ENCODE measurements at regions not wholly inside any gene's neighbourhood (a gene's known extent, or its start where the extent isn't known, plus 50 kb on each side); places are given as distances from the start of the nearest gene placed in this dataset.

DNA sequence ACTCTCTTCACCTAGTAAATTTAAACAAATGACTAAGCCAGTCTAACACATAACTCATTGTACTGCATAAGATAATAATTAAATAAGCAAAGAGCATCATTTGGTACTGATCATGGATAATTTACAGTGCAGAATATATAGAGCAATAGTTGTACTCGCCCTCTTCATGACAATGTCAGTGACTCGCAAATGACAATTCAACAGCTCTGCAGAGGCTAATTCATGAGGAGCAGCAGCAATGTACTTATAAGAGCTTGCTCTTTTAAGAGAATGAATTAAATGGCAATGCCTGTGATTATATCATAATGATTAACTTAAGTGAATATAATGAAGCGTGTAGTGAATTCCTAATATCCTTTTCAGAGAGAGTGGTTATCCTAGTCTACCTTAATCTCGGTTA, 284.5 kb upstream of the PCDH20 start:
- no peak for ATAC-seq
- TF ChIP-seq BACH2 (CRISPR knock-in tag; IDR thresholded peaks at IDR 0.05; ENCODE audit: borderline replicate concordance) (no peak), POU6F1 (CRISPR knock-in tag; IDR thresholded peaks at IDR 0.05; ENCODE audit: borderline replicate concordance, low read depth) (no peak), ISL1 (CRISPR knock-in tag; IDR thresholded peaks at IDR 0.05) (no peak), SNAI2 (CRISPR knock-in tag; IDR thresholded peaks at IDR 0.05) (no peak)

GRCh38 chr13:61696676-61697075, 281.0 kb upstream of the PCDH20 start:
- no peak for ATAC-seq
- TF ChIP-seq GLIS3 (CRISPR knock-in tag; IDR thresholded peaks at IDR 0.05) (no peak), TOX (CRISPR knock-in tag; IDR thresholded peaks at IDR 0.05; ENCODE audit: borderline replicate concordance) (no peak), PPARA (CRISPR knock-in tag; IDR thresholded peaks at IDR 0.05; ENCODE audit: borderline replicate concordance) (no peak), ZNF565 (CRISPR knock-in tag; conservative IDR thresholded peaks at IDR 0.05; ENCODE audit: low read depth) (no peak), OSR1 (CRISPR knock-in tag; IDR thresholded peaks at IDR 0.05) (no peak), ZNF8 (CRISPR knock-in tag; IDR thresholded peaks at IDR 0.05) (no peak), RARB (CRISPR knock-in tag; IDR thresholded peaks at IDR 0.05) (no peak), ARNTL (CRISPR knock-in tag; IDR thresholded peaks at IDR 0.05; ENCODE audit: borderline replicate concordance, low read depth) (no peak), ZC3H10 (CRISPR knock-in tag; IDR thresholded peaks at IDR 0.05) (no peak), SNAI2 (CRISPR knock-in tag; IDR thresholded peaks at IDR 0.05) (no peak), PATZ1 (CRISPR knock-in tag; IDR thresholded peaks at IDR 0.05; ENCODE audit: borderline replicate concordance) (no peak), CREB5 (CRISPR knock-in tag; IDR thresholded peaks at IDR 0.05; ENCODE audit: low read depth) (no peak), POU6F1 (CRISPR knock-in tag; IDR thresholded peaks at IDR 0.05; ENCODE audit: borderline replicate concordance, low read depth) (no peak), ZNF70 (CRISPR knock-in tag; IDR thresholded peaks at IDR 0.05) (no peak), ESRRG (CRISPR knock-in tag; IDR thresholded peaks at IDR 0.05) (no peak), TSHZ2 (CRISPR knock-in tag; IDR thresholded peaks at IDR 0.05) (no peak), BACH2 (CRISPR knock-in tag; IDR thresholded peaks at IDR 0.05; ENCODE audit: borderline replicate concordance) (no peak), TCF4 (CRISPR knock-in tag; IDR thresholded peaks at IDR 0.05; ENCODE audit: borderline replicate concordance) (no peak)

DNA sequence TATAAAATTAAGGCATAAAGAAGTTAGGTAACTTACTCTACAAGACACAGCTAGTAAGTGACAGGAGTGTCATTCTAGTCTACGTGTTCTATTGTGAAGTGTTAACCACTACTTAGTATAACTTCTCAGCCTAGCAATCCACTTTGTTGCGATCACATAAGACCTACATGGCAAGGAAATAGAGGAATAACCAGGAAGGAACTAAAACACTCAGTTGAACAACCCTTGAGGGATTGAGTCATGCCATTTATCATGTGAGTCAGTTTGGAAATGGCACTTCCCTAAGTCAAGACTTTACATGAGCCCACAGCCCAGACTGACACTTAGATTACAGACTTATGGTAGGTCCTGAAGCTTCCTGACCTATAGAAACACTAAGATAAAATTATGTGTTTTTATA, 279.5 kb upstream of the PCDH20 start:
- TF ChIP-seq PPARA (CRISPR knock-in tag; IDR thresholded peaks at IDR 0.05; ENCODE audit: borderline replicate concordance) (no peak), CSDC2 (CRISPR knock-in tag; IDR thresholded peaks at IDR 0.05) (no peak), OSR1 (CRISPR knock-in tag; IDR thresholded peaks at IDR 0.05) (no peak), TOX (CRISPR knock-in tag; IDR thresholded peaks at IDR 0.05; ENCODE audit: borderline replicate concordance) (no peak), ISL1 (CRISPR knock-in tag; IDR thresholded peaks at IDR 0.05) (no peak), GLIS3 (CRISPR knock-in tag; IDR thresholded peaks at IDR 0.05) (no peak), TSHZ2 (CRISPR knock-in tag; IDR thresholded peaks at IDR 0.05) (no peak), TCF4 (CRISPR knock-in tag; IDR thresholded peaks at IDR 0.05; ENCODE audit: borderline replicate concordance) (no peak), PATZ1 (CRISPR knock-in tag; IDR thresholded peaks at IDR 0.05; ENCODE audit: borderline replicate concordance) (no peak), RARB (CRISPR knock-in tag; IDR thresholded peaks at IDR 0.05) (no peak)
- no peak for ATAC-seq
